ENCODE measurements at regions not wholly inside any gene's neighbourhood (a gene's known extent, or its start where the extent isn't known, plus 50 kb on each side); places are given as distances from the start of the nearest gene placed in this dataset.

- DNase-seq (ENCODE audit: extremely low read depth, low read depth): no peak
- H3K4me3 ChIP-seq (replicated peaks; ENCODE audit: low read depth, low read length): no peak overlapping the region
- TF ChIP-seq CTCF (IDR thresholded peaks at IDR 0.05; ENCODE audit: low read depth, low read length, missing control alignments): no peak
These were observed 56.5 kb upstream of the ETV6 start for GRCh38 chr12:11593013-11593412.

GRCh38 chr12:11595080-11595479, 54.4 kb upstream of the ETV6 start:
- TF ChIP-seq CTCF (IDR thresholded peaks at IDR 0.05; ENCODE audit: low read depth, low read length, missing control alignments): no peak
- H3K4me3 ChIP-seq (replicated peaks; ENCODE audit: low read depth, low read length): no peak overlapping the region
- DNase-seq (ENCODE audit: extremely low read depth, low read depth): no peak

GRCh38 chr12:11596141-11596540, 53.3 kb upstream of the ETV6 start:
- TF ChIP-seq CTCF (IDR thresholded peaks at IDR 0.05; ENCODE audit: low read depth, low read length, missing control alignments): no peak
- no peak overlapping the region for H3K4me3 ChIP-seq (replicated peaks; ENCODE audit: low read depth, low read length)
- no peak for DNase-seq (ENCODE audit: extremely low read depth, low read depth)

- no peak overlapping the region for H3K4me3 ChIP-seq (replicated peaks; ENCODE audit: low read depth, low read length)
- DNase-seq (ENCODE audit: extremely low read depth, low read depth): no peak
- TF ChIP-seq CTCF (IDR thresholded peaks at IDR 0.05; ENCODE audit: low read depth, low read length, missing control alignments): no peak
These were observed 50.6 kb upstream of the ETV6 start for GRCh38 chr12:11598900-11599299.
